ENCODE measurements at regions not wholly inside any gene's neighbourhood (a gene's known extent, or its start where the extent isn't known, plus 50 kb on each side); places are given as distances from the start of the nearest gene placed in this dataset.

- no peak overlapping the region for H3K4me2 ChIP-seq (ENCODE audit: low read depth, low read length)
- no peaks in the 10 kb centered on the region for H3K79me1 ChIP-seq (ENCODE audit: low read depth in 1 of 2, low read length in 2 of 2)
- H3K27ac ChIP-seq (ENCODE audit: insufficient read depth, low read length), result no peak overlapping the region
- H2BK5ac ChIP-seq (ENCODE audit: low read depth, low read length, poor library complexity, severe bottlenecking), result peak overlapping the region; percentile 3
- ChIA-PET POLR2A (ENCODE audit: unreplicated experiment) (no interaction called here), CTCF (interaction anchor here (1.6 kb wide), 1 partner anchor 210 kb away, joined by 5 read pairs; no protein-coding TSS in a partner anchor)
- TF ChIP-seq CHD1 (IDR thresholded peaks at IDR 0.05; ENCODE audit: low read depth, low read length) (no peak), POLR2A (IDR thresholded peaks at IDR 0.05; ENCODE audit: low read depth, low read length) (no peak), CEBPB (IDR thresholded peaks at IDR 0.05; ENCODE audit: low read depth, low read length) (no peak), MXI1 (IDR thresholded peaks at IDR 0.05; ENCODE audit: borderline replicate concordance, low read depth, low read length) (no peak), RAD21 (IDR thresholded peaks at IDR 0.05; ENCODE audit: low read length) (no peak), MAFK (IDR thresholded peaks at IDR 0.05; ENCODE audit: low read depth, low read length) (no peak), SMC3 (IDR thresholded peaks at IDR 0.05; ENCODE audit: low read depth, low read length) (no peak)
- BruUV-seq (replicated peaks), result no TSS peak
- peak overlapping the region; percentile 47; the same call in 1 of the 2 replicates for H4K5ac ChIP-seq (ENCODE audit: low read depth, low read length)
- no peaks in the 10 kb centered on the region for H3K9me3 ChIP-seq (ENCODE audit: control insufficient read depth, insufficient read depth, low read length)
- WGBS, 2 experiments (ENCODE audit: extremely low coverage in 2 of 2, insufficient read length in 1 of 2), result no CpG with 5 or more reads among the region's 6 CpGs
- intact Hi-C loops (cut with micrococcal nuclease) (no loop called here), dilution Hi-C loops (cut with HindIII; ENCODE audit: low sequenced_read_pairs, unreplicated experiment) (no loop called here), in situ Hi-C loops (cut with MboI; ENCODE audit: low sequenced_read_pairs) (no loop called here)
- H4K91ac ChIP-seq (ENCODE audit: insufficient read depth, low read depth, low read length), result peak overlapping the region; percentile 52; the same call in 1 of the 2 replicates
- H3K14ac ChIP-seq (replicated peaks; ENCODE audit: low read depth, low read length), result peak overlapping the region; percentile 38; the same call in 1 of the 2 replicates
- H3K4me1 ChIP-seq (ENCODE audit: control insufficient read depth, insufficient read depth, low read length), result peaks cover 7% of the 10 kb centered on the region
- DNase-seq (no peak), ATAC-seq (ENCODE audit: low read depth) (no peak)
- H2BK120ac ChIP-seq (ENCODE audit: low read depth, low read length), result peak overlapping the region; percentile 32; the same call in 1 of the 2 replicates
- H3K56ac ChIP-seq (ENCODE audit: extremely low read depth, insufficient read depth, low read length), result no peak overlapping the region
- H3K4me3 ChIP-seq (ENCODE audit: insufficient read depth, low read depth, low read length), result no peak overlapping the region
- H3K4ac ChIP-seq (ENCODE audit: low read depth, low read length), result peak overlapping the region; percentile 24
- peak overlapping the region; percentile 61 for H2BK20ac ChIP-seq (ENCODE audit: low read depth, low read length)
- no peak overlapping the region for H2AFZ ChIP-seq (replicated peaks; ENCODE audit: low read length, poor library complexity)
- peak overlapping the region; percentile 51; the same call in 2 of the 3 replicates for H2BK15ac ChIP-seq (ENCODE audit: low read depth, low read length)
- H3K23ac ChIP-seq (ENCODE audit: low read depth, low read length), result no peak overlapping the region
- peak overlapping the region; percentile 31; the same call in 1 of the 2 replicates for H2AK5ac ChIP-seq (ENCODE audit: low read depth, low read length)
- peaks cover 8% of the 10 kb centered on the region for H3K9me1 ChIP-seq (ENCODE audit: insufficient read depth, low read length)
- H4K8ac ChIP-seq (ENCODE audit: low read depth in 2 of 2, low read length in 2 of 2), result peak overlapping the region in 1 of 2 experiments; percentile 28; a peak in 2 of 4 replicates
- H2AK9ac ChIP-seq (replicated peaks; ENCODE audit: low read depth, low read length, poor library complexity), result no peak overlapping the region
- no peaks in the 10 kb centered on the region for H3K27me3 ChIP-seq (ENCODE audit: control insufficient read depth, insufficient read depth, low read length)
- no peaks in the 10 kb centered on the region for H4K20me1 ChIP-seq (ENCODE audit: insufficient read depth, low read length)
- peak overlapping the region; percentile 21; the same call in 1 of the 2 replicates for H3K18ac ChIP-seq (ENCODE audit: low read depth, low read length)
- H3K9ac ChIP-seq (ENCODE audit: low read depth, low read length), result no peak overlapping the region
- H3K36me3 ChIP-seq (ENCODE audit: control insufficient read depth, insufficient read depth, low read length), result no peaks in the 10 kb centered on the region
These were observed 212.0 kb upstream of the IGFBP3 start for GRCh38 chr7:46133072-46133471.

Data from IMR-90 (cell line).